Ecto neural progenitor cell (in vitro differentiated cells): ENCODE measurements at regions not wholly inside any gene's neighbourhood (a gene's known extent, or its start where the extent isn't known, plus 50 kb on each side); places are given as distances from the start of the nearest gene placed in this dataset.
"Not testable (repeated sequence)": the region's sequence is repeated elsewhere in the genome, so short reads cannot be mapped to it uniquely, and the experiment has no call there.

Experiments
- DNase-seq: peaks from one replicate; pipeline ENCODE4 v3.0.0-alpha.2; 2018; ENCODE audit warnings: low spot score

DNA sequence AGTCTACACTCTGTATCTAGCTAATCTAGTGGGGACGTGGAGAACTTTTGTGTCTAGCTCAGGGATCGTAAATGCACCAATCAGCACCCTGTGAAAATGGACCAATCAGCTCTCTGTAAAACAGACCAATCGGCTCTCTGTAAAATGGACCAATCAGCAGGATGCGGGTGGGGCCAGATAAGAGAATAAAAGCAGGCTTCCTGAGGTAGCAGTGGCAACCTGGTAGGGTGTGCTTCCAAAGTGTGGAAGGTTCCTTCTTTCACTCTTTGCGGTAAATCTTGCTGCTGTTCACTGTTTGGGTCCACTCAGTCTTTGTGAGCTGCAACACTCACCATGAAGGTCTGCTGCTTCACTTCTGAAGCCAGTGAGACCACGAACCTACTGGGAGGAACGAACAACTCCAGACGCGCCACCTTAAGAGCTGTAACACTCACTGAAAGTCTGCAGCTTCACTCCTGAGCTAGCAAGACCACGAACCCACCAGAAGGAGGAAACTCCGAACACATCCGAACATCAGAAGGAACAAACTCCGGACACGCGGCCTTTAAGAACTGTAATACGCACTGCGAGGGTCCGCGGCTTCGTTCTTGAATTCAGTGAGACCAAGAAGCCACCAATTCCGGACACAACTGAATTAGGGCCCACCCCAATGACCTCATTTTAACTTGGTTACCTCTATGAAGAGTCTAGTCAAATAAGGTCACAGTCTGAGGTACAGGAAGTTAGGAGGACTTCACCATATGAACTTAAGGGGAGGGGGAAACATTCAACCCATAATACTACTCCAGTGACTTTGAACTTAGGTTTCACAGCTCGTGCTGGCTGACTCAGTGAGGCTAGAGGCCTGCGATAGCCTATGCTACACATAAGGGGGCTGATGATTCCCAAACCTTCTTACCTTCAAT, 59.8 kb upstream of the LPGAT1 start:
- DNase-seq, result not testable (repeated sequence)

DNA sequence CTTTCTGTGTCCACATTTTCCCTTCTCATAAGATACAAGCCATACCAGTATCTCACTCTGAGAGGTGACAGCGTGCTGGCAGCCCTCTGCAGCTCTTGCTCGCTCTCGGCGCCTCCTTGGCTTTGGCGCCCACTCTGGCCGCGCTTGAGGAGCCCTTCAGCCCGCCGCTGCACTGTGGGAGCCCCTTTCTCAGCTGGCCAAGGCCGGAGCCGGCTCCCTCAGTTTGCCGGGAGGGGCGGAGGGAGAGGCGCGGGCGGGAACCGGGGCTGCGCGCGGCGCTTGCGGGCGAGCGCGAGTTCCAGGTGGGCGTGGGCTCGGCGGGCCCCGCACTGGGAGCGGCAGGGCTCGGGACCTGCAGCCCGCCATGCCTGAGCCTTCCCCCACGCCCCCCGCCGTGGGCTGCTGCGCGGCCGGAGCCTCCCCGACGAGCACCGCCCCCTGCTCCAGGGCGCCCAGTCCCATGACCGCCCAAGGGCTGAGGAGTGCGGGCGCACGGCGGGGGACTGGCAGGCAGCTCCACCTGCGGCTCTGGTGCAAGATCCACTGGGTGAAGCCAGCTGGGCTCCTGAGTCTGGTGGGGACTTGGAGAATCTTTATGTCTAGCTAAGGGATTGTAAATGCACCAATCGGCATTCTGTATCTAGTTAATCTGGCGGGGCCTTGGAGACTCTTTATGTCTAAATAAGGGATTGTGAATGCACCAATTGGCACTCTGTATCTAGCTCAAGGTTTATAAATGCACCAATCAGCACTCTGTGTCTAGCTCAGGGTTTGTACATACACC, 58.9 kb upstream of the LPGAT1 start:
- peak; percentile 69 for DNase-seq

DNA sequence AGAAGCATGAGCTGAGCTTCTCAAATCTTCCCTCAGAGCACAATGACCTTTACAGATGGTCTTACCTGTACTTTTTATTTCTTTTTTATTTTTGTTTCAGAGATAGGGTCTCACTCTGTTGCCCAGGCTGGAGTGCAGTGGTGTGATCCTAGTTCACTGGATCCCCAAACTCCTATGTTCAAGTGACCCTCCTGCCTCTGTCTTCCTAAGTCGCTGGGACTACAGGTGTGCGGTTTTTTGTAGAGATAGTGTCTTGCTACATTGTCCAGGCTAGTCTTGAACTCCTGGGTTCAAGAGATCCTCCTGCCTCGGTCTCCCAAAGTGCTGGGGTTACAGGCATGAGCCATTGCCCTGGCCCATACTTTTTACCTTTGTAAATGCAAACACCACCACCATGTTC, 56.0 kb upstream of the LPGAT1 start:
- DNase-seq, result no peak

DNA sequence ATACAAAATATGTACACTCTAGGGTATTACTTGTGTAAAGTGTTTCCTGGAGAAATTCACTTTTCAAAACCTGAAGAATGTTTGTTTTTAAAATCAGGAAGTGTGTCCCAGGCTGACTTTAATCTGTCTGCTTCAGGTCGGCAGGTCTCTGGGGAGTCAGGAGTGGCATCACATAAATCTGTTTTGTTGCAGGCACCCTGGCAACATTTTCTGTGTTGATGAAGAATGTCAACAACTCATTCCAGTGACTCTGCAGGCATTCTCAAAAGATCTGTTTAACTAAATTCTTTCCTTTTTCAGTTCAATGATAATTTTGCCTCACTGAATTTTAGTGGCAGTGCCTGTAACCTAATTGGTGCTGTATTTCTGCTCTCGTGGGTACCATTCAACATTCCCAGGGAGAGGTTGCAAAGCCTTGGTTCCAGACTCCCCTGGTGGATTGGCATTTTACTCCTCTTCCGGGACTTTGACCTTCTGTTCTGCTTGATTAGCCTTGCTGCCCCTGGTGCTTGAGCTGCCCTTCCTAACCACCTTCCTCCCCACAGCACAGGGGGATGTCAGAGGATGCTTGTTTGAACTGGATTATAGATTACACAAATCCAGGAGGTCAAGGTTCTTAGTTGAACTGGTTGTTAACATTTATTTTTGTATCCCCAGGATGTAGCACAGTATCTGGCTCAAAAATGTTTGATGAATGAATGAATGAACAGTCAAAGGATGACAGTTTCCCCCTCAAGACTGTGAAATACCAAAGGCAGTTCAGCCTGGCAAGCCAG, 55.4 kb upstream of the LPGAT1 start:
- DNase-seq, result no peak

DNA sequence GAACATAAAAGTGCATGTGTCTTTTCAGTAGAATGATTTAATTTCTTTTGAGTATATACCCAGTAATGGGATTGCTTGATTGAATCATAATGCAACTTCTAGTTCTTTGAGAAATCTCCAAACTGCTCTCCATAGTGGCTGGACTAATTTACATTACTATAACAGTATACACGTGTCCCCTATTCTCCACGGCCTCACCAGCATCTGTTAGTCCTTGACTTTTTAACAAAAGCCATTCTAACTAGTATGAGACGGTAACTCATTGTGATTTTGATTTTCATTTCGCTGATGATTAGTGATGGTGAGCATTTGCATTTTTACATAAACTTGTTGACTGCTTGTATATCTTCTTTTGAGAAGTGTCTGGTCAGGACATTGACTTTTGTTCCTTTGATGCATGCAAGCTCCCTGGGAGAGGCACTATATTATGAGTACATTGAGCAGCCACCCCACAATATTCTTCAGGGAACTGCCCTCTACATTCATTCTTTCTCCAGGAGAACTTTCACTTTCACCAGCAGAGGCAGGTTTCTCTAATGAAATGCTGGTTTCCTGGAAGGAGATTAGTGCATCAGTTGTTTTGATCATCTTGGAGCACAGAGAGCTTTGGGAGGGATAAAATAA, 51.9 kb upstream of the LPGAT1 start:
- no peak for DNase-seq
